GM12878 (cell line): ENCODE measurements at regions not wholly inside any gene's neighbourhood (a gene's known extent, or its start where the extent isn't known, plus 50 kb on each side); places are given as distances from the start of the nearest gene placed in this dataset.

Experiments used
- ATAC-seq: fragments of 200-7000 bp; cut with Tn5 transposase; 3 replicates; pipeline ENCODE4 v1.9.1; 2020; ENCODE audit warnings: mild to moderate bottlenecking, moderate library complexity
- BruUV-seq: library from RNA; stranded (reverse); fragments of 400-500 nt; replicated peaks from 2 replicates; lab custom pipeline; 2021; lab: Mats Ljungman, UMichigan
- CTCF ChIA-PET: fragments of 300-600 bp; sonication (Branson Sonifier 250); formaldehyde crosslinking; extraction: SDS; loops from one replicate; lab custom pipeline; 2021; ENCODE audit warnings: inconsistent platforms; lab: Yijun Ruan, JAX
- POLR2A ChIA-PET: fragments of 350-600 bp; formaldehyde crosslinking; extraction: SDS; loops from one replicate; lab custom pipeline; 2021; ENCODE audit warnings: inconsistent platforms; lab: Charles Lee
- RAD21 ChIA-PET: fragments of 300-600 bp; sonication (Branson Sonifier 250); formaldehyde crosslinking; loops from one replicate; lab custom pipeline; 2023; ENCODE audit warnings: antibody characterized with exemption; ENCODE audit not compliant: unreplicated experiment; lab: Charles Lee
- SMC1A ChIA-PET: fragments of 300-600 bp; sonication (Branson Sonifier 250); formaldehyde crosslinking; loops from one replicate; lab custom pipeline; 2023; ENCODE audit not compliant: unreplicated experiment, uncharacterized antibody; lab: Charles Lee
- DNase-seq: peaks from one replicate; pipeline ENCODE4 v3.0.0-alpha.2; 2011; ENCODE audit warnings: low read depth, low spot score
- FAIRE-seq: peaks from 3 replicates; lab custom pipeline; 2011; peaks lifted over from hg19 to GRCh38; lab: Jason Lieb, UNC
- H2AFZ ChIP-seq: 2 replicates; pipeline ENCODE4 v1.6.0; 2011; ENCODE audit warnings: low read depth, low read length, control low read depth; ENCODE audit not compliant: control insufficient read depth
- H3K27ac ChIP-seq: 2 replicates; pipeline ENCODE4 v1.5.1; 2011; ENCODE audit warnings: control low read depth; ENCODE audit not compliant: control insufficient read depth, insufficient read depth
- H3K27me3 ChIP-seq, 2 experiments: replicated peaks in 1 of 2; 2 replicates each; pipeline versions ENCODE4 v1.6.0 to v1.6.1; 2011; ENCODE audit warnings: low read length in 1 of 2; ENCODE audit not compliant: control insufficient read depth in 2 of 2, insufficient read depth in 2 of 2
- H3K36me3 ChIP-seq, 2 experiments: 2 replicates each; pipeline ENCODE4 v1.5.1; 2011; ENCODE audit warnings: low read length in 1 of 2; ENCODE audit not compliant: control insufficient read depth in 2 of 2, insufficient read depth in 2 of 2
- H3K4me1 ChIP-seq: 2 replicates; pipeline ENCODE4 v1.6.1; 2011; ENCODE audit warnings: mild to moderate bottlenecking, low read length, moderate library complexity, mixed read lengths; ENCODE audit not compliant: control insufficient read depth, insufficient read depth
- H3K4me2 ChIP-seq: 2 replicates; pipeline ENCODE4 v1.6.0; 2011; ENCODE audit warnings: control low read depth; ENCODE audit not compliant: control insufficient read depth, insufficient read depth
- H3K4me3 ChIP-seq: fragments of 200-600 bp; sonication (generic); 2 replicates; pipeline ENCODE4 v1.5.1; 2016
- H3K79me2 ChIP-seq: 2 replicates; pipeline ENCODE4 v1.6.0; 2011; ENCODE audit warnings: low read length; ENCODE audit not compliant: control insufficient read depth, insufficient read depth
- H3K9ac ChIP-seq: 2 replicates; pipeline ENCODE4 v1.8.0; 2011; ENCODE audit warnings: low read length, control low read depth, mixed read lengths; ENCODE audit not compliant: control insufficient read depth, insufficient read depth
- H3K9me3 ChIP-seq: replicated peaks from 3 replicates; pipeline ENCODE4 v1.5.1; 2011; ENCODE audit warnings: mild to moderate bottlenecking, low read length; ENCODE audit not compliant: control insufficient read depth, insufficient read depth
- H4K20me1 ChIP-seq: 2 replicates; pipeline ENCODE4 v1.6.0; 2011; ENCODE audit not compliant: control insufficient read depth, insufficient read depth
- CBFB ChIP-seq: IDR thresholded peaks from 2 replicates; pipeline ENCODE4 v1.6.1; 2016; ENCODE audit warnings: antibody characterized with exemption, low read depth
- E2F8 ChIP-seq: fragments of 450-650 bp; IDR thresholded peaks from 2 replicates; pipeline ENCODE4 v1.6.1; 2018; ENCODE audit warnings: mild to moderate bottlenecking, low read depth, moderate library complexity; ENCODE audit not compliant: partially characterized antibody
- GABPA ChIP-seq: IDR thresholded peaks from 2 replicates; pipeline ENCODE4 v1.6.1; 2014; ENCODE audit warnings: antibody characterized with exemption, low read depth, mild to moderate bottlenecking, inconsistent platforms
- HCFC1 ChIP-seq: fragments of 150-350 bp; IDR thresholded peaks from 2 replicates; pipeline ENCODE4 v1.6.1; 2014; ENCODE audit warnings: low read length
- IRF3 ChIP-seq: fragments of 450-650 bp; IDR thresholded peaks from 2 replicates; pipeline ENCODE4 v1.6.1; 2014; ENCODE audit warnings: mild to moderate bottlenecking
- NKRF ChIP-seq: fragments of 450-650 bp; conservative IDR thresholded peaks from 2 replicates; pipeline ENCODE4 v1.6.1; 2017; ENCODE audit warnings: mild to moderate bottlenecking, moderate library complexity
- PBX3 ChIP-seq: IDR thresholded peaks from 2 replicates; pipeline ENCODE4 v1.6.1; 2011; ENCODE audit warnings: mild to moderate bottlenecking, low read depth, low read length, moderate library complexity; ENCODE audit not compliant: insufficient replicate concordance
- RUNX3 ChIP-seq: IDR thresholded peaks from 2 replicates; pipeline ENCODE4 v1.6.1; 2012; ENCODE audit warnings: low read length, inconsistent platforms
- SIX5 ChIP-seq: IDR thresholded peaks from 2 replicates; pipeline ENCODE4 v1.6.1; 2011; ENCODE audit warnings: mild to moderate bottlenecking, low read depth, low read length, moderate library complexity; ENCODE audit not compliant: severe bottlenecking
- SP1 ChIP-seq: IDR thresholded peaks from one replicate; pipeline ENCODE4 v1.6.1; 2011; ENCODE audit warnings: low read depth, low read length
- ZBTB4 ChIP-seq: fragments of 450-650 bp; formaldehyde crosslinking; IDR thresholded peaks from 2 replicates; pipeline ENCODE4 v1.4.0; 2022; ENCODE audit warnings: mild to moderate bottlenecking, moderate library complexity
- ZZZ3 ChIP-seq: IDR thresholded peaks from 2 replicates; pipeline ENCODE4 v1.6.1; 2011; ENCODE audit warnings: low read depth; ENCODE audit not compliant: control insufficient read depth, insufficient read length
- WGBS: methylation state at CpG from one replicate; pipeline ENCODE4 v1.1.6; 2016; ENCODE audit warnings: low lambda C conversion rate; ENCODE audit not compliant: insufficient replicate concordance, insufficient coverage; ENCODE audit errors: missing lambda C conversion rate; 5-methylcytosine and 5-hydroxymethylcytosine counted together
- in situ Hi-C: fragments of 300-500 bp; cut with MboI; formaldehyde crosslinking; loops from 9 replicates; pipeline ENCODE4 v1.14.3; 2018; ENCODE audit warnings: mixed read lengths
- intact Hi-C: fragments of 100-400 bp; cut with micrococcal nuclease; formaldehyde crosslinking; loops from one replicate; pipeline ENCODE4 v1.14.2; 2022; ENCODE audit not compliant: unreplicated experiment

- TF ChIP-seq E2F8: no peak
- no peak for TF ChIP-seq SIX5
- TF ChIP-seq PBX3: no peak
Measured at GRCh38 chr5:38709678-38710306, 136.0 kb upstream of the OSMR start (continued).

GRCh38 chr5:38710627-38711026 is 135.2 kb upstream of the OSMR start:
- no peak overlapping the region for H3K27ac ChIP-seq
- no peak overlapping the region for H3K4me3 ChIP-seq
- intact Hi-C loops: no loop called here
- H3K4me1 ChIP-seq: no peaks in the 10 kb centered on the region
- no peak overlapping the region for H3K9ac ChIP-seq
- H3K36me3 ChIP-seq: no peaks in the 10 kb centered on the region
- no peak for TF ChIP-seq SP1
- TF ChIP-seq GABPA: no peak
- no peak for TF ChIP-seq RUNX3
- no peak for TF ChIP-seq CBFB
- TF ChIP-seq HCFC1: no peak
- TF ChIP-seq IRF3: no peak
- no peak for TF ChIP-seq ZZZ3
- TF ChIP-seq NKRF: no peak
- no peak for TF ChIP-seq ZBTB4
- ChIA-PET RAD21 (no interaction called here), CTCF (no interaction called here), POLR2A (no interaction called here), SMC1A (interaction anchor here (0.7 kb wide), 1 partner anchor 263 kb away, joined by 3 read pairs; no protein-coding TSS in a partner anchor)
- in situ Hi-C loops: no loop called here
- no peak overlapping the region for H2AFZ ChIP-seq
- ATAC-seq: no peak
- WGBS: 24% methylated on average over 2 of the region's 2 CpGs
- no peak for DNase-seq
- H3K4me2 ChIP-seq: no peak overlapping the region
- no peaks in the 10 kb centered on the region for H3K27me3 ChIP-seq
- no peaks in the 10 kb centered on the region for H3K9me3 ChIP-seq
- BruUV-seq: no TSS peak
- H3K79me2 ChIP-seq: no peaks in the 10 kb centered on the region
- no peak for FAIRE-seq
- H4K20me1 ChIP-seq: no peaks in the 10 kb centered on the region
